ENCODE measurements at regions not wholly inside any gene's neighbourhood (a gene's known extent, or its start where the extent isn't known, plus 50 kb on each side); places are given as distances from the start of the nearest gene placed in this dataset.

GRCh38 chr4:101600287-101600686, 190.2 kb upstream of the BANK1 start:
- Histone ChIP-seq H3K36me3 (no peaks in the 10 kb centered on the region), H3K27me3 (no peaks in the 10 kb centered on the region), H3K4me3 (no peak overlapping the region), H3K4me1 (no peaks in the 10 kb centered on the region), H3K4me2 (no peak overlapping the region), H4K20me1 (no peaks in the 10 kb centered on the region), H3K9ac (no peak overlapping the region), H3K9me3 (no peaks in the 10 kb centered on the region), H3K27ac (no peak overlapping the region)
- no peak for TF ChIP-seq Cebpa-rat (IDR thresholded peaks at IDR 0.05)

DNA sequence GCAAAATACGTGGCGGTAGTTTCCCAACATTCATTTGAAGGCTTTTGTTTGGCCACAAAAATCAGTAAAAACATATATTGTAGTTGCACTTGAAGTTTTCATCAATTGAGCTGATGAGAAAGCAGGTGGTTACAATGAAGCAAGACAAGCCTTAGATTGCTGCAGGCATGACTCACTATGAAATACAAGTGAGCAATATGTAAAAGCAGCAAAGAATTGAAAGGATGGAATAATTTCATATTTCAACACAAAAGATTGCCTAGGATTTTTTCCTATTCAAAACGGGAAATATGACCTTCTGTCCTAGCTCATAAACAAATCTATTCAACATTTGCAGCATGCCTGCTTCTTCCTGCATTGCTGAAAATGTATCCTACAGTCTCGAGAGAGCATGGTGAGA, 190.9 kb upstream of the BANK1 start:
- H4K20me1 ChIP-seq, result no peaks in the 10 kb centered on the region
- no peaks in the 10 kb centered on the region for H3K4me1 ChIP-seq
- H3K4me2 ChIP-seq, result no peak overlapping the region
- no peak overlapping the region for H3K27ac ChIP-seq
- TF ChIP-seq Cebpa-rat (IDR thresholded peaks at IDR 0.05), result no peak
- no peaks in the 10 kb centered on the region for H3K36me3 ChIP-seq
- H3K9ac ChIP-seq, result no peak overlapping the region
- H3K4me3 ChIP-seq, result no peak overlapping the region
- no peaks in the 10 kb centered on the region for H3K9me3 ChIP-seq
- no peaks in the 10 kb centered on the region for H3K27me3 ChIP-seq

DNA sequence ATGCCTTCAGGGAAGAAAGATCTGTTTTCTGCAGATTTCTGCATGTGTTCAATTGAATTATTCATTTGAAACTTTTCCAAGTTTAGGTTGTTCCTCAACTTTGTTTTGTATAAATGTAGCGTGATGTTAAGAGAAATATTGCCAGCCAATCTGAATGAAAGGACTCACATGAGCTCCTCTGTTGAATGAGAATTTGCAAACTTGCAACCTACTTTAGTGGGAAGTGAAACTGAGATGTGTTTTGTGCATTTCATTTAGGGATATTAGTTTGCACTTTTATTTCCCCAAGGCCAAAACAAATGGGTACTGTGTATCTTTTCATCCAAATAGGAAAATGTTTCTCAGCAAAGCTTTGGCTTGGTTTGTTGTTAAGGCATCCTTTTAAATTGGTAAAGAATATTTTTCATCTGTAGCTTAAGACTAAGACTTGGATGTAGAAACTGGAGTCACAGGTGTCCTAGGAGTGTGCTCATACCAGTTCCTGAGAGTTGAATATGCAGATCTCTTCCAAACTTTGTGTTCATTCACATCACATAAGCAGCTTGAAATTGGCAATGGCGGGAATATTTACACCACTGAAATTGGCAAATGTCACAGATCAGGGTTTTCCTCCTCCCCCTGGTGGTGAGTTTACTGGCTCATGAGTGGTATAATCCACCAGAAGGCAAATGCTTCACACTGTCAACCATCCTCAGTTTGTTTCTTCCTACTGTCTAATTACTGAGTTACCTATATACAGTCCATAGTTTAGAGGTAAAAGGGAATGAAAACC, 193.6 kb upstream of the BANK1 start:
- Histone ChIP-seq H3K4me1 (no peaks in the 10 kb centered on the region), H3K4me3 (no peak overlapping the region), H3K4me2 (no peak overlapping the region), H3K9ac (no peak overlapping the region), H3K27me3 (no peaks in the 10 kb centered on the region), H4K20me1 (no peaks in the 10 kb centered on the region), H3K9me3 (no peaks in the 10 kb centered on the region), H3K36me3 (no peaks in the 10 kb centered on the region), H3K27ac (no peak overlapping the region)
- no peak for TF ChIP-seq Cebpa-rat (IDR thresholded peaks at IDR 0.05)

DNA sequence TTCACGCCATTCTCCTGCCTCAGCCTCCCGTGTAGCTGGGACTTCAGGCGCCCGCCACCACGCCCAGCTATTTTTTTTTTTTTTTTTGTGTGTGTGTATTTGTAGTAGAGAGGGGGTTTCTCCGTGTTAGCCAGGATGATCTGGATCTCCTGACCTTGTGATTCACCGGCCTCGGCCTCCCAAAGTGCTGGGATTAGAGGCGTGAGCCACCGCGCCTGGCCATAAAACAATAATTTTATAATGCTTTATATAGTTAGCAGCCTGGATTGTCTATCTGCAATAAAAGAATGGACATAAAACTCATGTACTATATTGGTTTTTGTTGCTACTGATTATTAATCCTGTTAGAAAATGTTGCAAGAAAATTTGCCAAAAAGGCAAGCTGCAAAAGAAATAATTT, 195.9 kb upstream of the BANK1 start:
- no peaks in the 10 kb centered on the region for H3K4me1 ChIP-seq
- no peak overlapping the region for H3K9ac ChIP-seq
- no peak overlapping the region for H3K27ac ChIP-seq
- H3K4me2 ChIP-seq, result no peak overlapping the region
- no peaks in the 10 kb centered on the region for H3K9me3 ChIP-seq
- no peaks in the 10 kb centered on the region for H4K20me1 ChIP-seq
- no peaks in the 10 kb centered on the region for H3K36me3 ChIP-seq
- TF ChIP-seq Cebpa-rat (IDR thresholded peaks at IDR 0.05), result no peak
- no peaks in the 10 kb centered on the region for H3K27me3 ChIP-seq
- H3K4me3 ChIP-seq, result no peak overlapping the region

DNA sequence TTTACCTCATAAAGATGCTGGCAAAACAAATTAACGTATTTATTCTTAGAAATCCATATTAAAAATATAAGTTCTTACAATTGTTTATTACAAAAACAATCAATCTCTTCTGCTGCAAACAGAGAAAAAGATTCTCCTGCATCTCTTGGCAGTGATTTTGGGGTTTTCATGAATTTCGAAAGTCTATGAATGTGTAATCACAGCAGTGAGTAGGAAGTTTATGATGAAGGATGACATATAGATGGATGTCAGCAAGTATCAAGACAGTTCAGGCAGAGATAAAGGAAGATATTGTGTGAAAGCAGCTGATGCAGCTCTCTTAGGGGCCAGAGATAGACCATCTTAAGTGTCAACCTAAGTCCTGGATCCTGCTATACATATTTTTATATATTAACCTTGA, 196.9 kb upstream of the BANK1 start:
- H3K4me1 ChIP-seq, result no peaks in the 10 kb centered on the region
- no peak overlapping the region for H3K9ac ChIP-seq
- H3K9me3 ChIP-seq, result no peaks in the 10 kb centered on the region
- H3K4me3 ChIP-seq, result no peak overlapping the region
- H3K36me3 ChIP-seq, result no peaks in the 10 kb centered on the region
- no peak overlapping the region for H3K4me2 ChIP-seq
- H3K27me3 ChIP-seq, result no peaks in the 10 kb centered on the region
- no peak overlapping the region for H3K27ac ChIP-seq
- no peak for TF ChIP-seq Cebpa-rat (IDR thresholded peaks at IDR 0.05)
- H4K20me1 ChIP-seq, result no peaks in the 10 kb centered on the region

DNA sequence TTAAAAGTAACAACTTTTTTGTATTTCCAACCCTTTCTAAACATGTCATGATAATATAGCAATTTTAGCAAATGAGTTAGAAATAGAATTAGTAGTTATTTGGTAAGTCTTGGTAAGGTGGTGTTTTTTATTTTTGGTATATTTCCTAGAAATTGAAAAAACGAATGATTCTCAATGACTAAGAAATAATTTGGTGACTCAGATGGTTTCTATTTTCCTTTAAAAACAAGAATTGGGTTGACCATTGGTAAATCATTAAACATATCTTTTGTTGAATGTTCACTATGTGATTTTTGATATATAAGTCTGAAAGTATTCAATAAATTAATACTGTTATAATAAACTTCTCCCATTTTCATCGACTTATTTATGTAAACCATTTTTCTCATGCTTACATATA, 206.2 kb upstream of the BANK1 start:
- no peaks in the 10 kb centered on the region for H4K20me1 ChIP-seq
- peaks cover 6% of the 10 kb centered on the region for H3K9me3 ChIP-seq
- no peak overlapping the region for H3K27ac ChIP-seq
- no peaks in the 10 kb centered on the region for H3K36me3 ChIP-seq
- H3K4me1 ChIP-seq, result no peaks in the 10 kb centered on the region
- no peak overlapping the region for H3K4me2 ChIP-seq
- TF ChIP-seq Cebpa-rat (IDR thresholded peaks at IDR 0.05), result no peak
- H3K27me3 ChIP-seq, result no peaks in the 10 kb centered on the region
- H3K4me3 ChIP-seq, result no peak overlapping the region
- no peak overlapping the region for H3K9ac ChIP-seq

DNA sequence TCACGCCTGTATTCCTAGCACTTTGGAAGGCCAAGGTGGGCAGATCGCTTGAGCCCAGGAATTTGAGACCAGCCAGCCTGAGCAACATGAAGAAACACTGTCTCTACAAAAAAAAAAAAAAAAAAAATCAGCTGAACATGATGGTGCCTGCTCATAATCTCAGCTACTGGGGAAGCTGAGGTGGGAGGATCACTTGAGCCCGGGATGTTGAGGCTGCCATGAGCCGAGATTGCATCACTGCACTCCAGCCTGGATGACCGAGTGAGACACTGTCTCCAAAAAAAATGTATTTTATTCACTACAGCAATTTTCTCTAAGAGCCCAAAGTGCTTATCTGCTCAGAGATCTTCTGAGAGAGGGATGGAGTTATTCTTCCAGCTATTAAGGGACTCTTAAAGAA, 215.8 kb upstream of the PPP3CA start:
- no peaks in the 10 kb centered on the region for H3K4me1 ChIP-seq
- TF ChIP-seq Cebpa-rat (IDR thresholded peaks at IDR 0.05), result no peak
- no peaks in the 10 kb centered on the region for H3K36me3 ChIP-seq
- no peak overlapping the region for H3K9ac ChIP-seq
- H3K4me3 ChIP-seq, result no peak overlapping the region
- H3K4me2 ChIP-seq, result no peak overlapping the region
- H4K20me1 ChIP-seq, result no peaks in the 10 kb centered on the region
- no peaks in the 10 kb centered on the region for H3K27me3 ChIP-seq
- H3K27ac ChIP-seq, result no peak overlapping the region
- no peaks in the 10 kb centered on the region; the same call in 1 of the 2 replicates for H3K9me3 ChIP-seq

GRCh38 chr4:101556842-101557241, 209.5 kb upstream of the PPP3CA start:
- Histone ChIP-seq H3K36me3 (peaks cover 2% of the 10 kb centered on the region; the same call in 1 of the 2 replicates), H3K9ac (no peak overlapping the region), H3K4me2 (no peak overlapping the region), H3K4me3 (no peak overlapping the region), H4K20me1 (no peaks in the 10 kb centered on the region), H3K9me3 (peaks cover 21% of the 10 kb centered on the region), H3K27me3 (no peaks in the 10 kb centered on the region), H3K4me1 (peaks cover 12% of the 10 kb centered on the region; the same call in 1 of the 2 replicates), H3K27ac (no peak overlapping the region)
- TF ChIP-seq Cebpa-rat (IDR thresholded peaks at IDR 0.05), result no peak

- TF ChIP-seq Cebpa-rat (IDR thresholded peaks at IDR 0.05), result no peak
- Histone ChIP-seq H3K36me3 (peaks cover 4% of the 10 kb centered on the region; the same call in 1 of the 2 replicates), H3K4me2 (no peak overlapping the region), H3K4me3 (no peak overlapping the region), H3K27ac (no peak overlapping the region), H3K27me3 (no peaks in the 10 kb centered on the region), H3K9me3 (peaks cover 32% of the 10 kb centered on the region), H3K4me1 (peaks cover 12% of the 10 kb centered on the region; the same call in 1 of the 2 replicates), H4K20me1 (no peaks in the 10 kb centered on the region), H3K9ac (no peak overlapping the region)
Measured at GRCh38 chr4:101555341-101555880, 208.1 kb upstream of the PPP3CA start.

DNA sequence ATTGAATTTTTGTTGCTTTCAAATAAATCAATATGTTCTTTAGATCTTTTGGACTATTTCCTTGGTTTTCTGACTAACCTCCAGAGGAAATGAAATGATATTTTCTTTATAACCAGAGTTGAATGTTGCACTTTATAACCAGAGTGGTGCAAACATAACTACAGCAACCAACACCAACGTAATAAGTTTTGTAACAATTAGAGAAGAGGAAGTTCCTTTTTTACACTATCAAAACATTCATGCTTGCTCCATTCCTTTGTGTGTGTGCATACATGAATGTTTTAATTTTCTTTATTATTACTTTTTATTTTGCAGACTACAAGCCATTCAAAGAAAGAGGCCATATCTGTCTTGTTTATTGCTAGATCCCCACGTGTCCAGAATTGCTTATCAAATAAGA, 193.0 kb upstream of the PPP3CA start:
- H3K36me3 ChIP-seq, result no peaks in the 10 kb centered on the region
- H3K9ac ChIP-seq, result no peak overlapping the region
- no peak for TF ChIP-seq Cebpa-rat (IDR thresholded peaks at IDR 0.05)
- H3K4me3 ChIP-seq, result no peak overlapping the region
- no peaks in the 10 kb centered on the region for H3K4me1 ChIP-seq
- no peaks in the 10 kb centered on the region for H3K9me3 ChIP-seq
- H3K4me2 ChIP-seq, result no peak overlapping the region
- H4K20me1 ChIP-seq, result no peaks in the 10 kb centered on the region
- H3K27me3 ChIP-seq, result no peaks in the 10 kb centered on the region
- no peak overlapping the region for H3K27ac ChIP-seq

Measured in BLaER1 (cell line).